HG02938 (cell line): ENCODE measurements at regions not wholly inside any gene's neighbourhood (a gene's known extent, or its start where the extent isn't known, plus 50 kb on each side); places are given as distances from the start of the nearest gene placed in this dataset.
"Not testable (repeated sequence)": the region's sequence is repeated elsewhere in the genome, so short reads cannot be mapped to it uniquely, and the experiment has no call there.

Source experiments
- ATAC-seq: cut with Tn5 transposase; IDR thresholded peaks from one replicate; pipeline ENCODE4 v1.9.1; 2021; ENCODE audit warnings: mild to moderate bottlenecking, moderate library complexity; ENCODE audit not compliant: unreplicated experiment

- no peak for ATAC-seq
Observed at GRCh38 chr2:228533156-228533555, 351.7 kb upstream of the SPHKAP start.

- ATAC-seq: no peak
Observed at GRCh38 chr2:228532233-228532632, 350.7 kb upstream of the SPHKAP start.

- ATAC-seq: no peak
Observed at GRCh38 chr2:228527197-228527881, 345.9 kb upstream of the SPHKAP start.

- ATAC-seq: no peak
Observed at GRCh38 chr2:228526687-228527086, 345.2 kb upstream of the SPHKAP start.

- ATAC-seq: no peak
Observed at GRCh38 chr2:228522977-228523376, 341.5 kb upstream of the SPHKAP start.

GRCh38 chr2:228522276-228522675 is 340.8 kb upstream of the SPHKAP start:
- ATAC-seq: no peak

- no peak for ATAC-seq
Observed at GRCh38 chr2:228519561-228519960, 338.1 kb upstream of the SPHKAP start.

GRCh38 chr2:228516019-228516418 is 334.5 kb upstream of the SPHKAP start:
- ATAC-seq: no peak

- ATAC-seq: not testable (repeated sequence)
Observed at GRCh38 chr2:228513480-228513879, 332.0 kb upstream of the SPHKAP start.

GRCh38 chr2:228509021-228509420 is 327.5 kb upstream of the SPHKAP start:
- ATAC-seq: no peak

GRCh38 chr2:228507870-228508269 is 326.4 kb upstream of the SPHKAP start:
- ATAC-seq: no peak

GRCh38 chr2:228507231-228507824 is 325.8 kb upstream of the SPHKAP start:
- no peak for ATAC-seq

GRCh38 chr2:228503731-228504130 is 322.2 kb upstream of the SPHKAP start:
- ATAC-seq: no peak

- ATAC-seq: no peak
Observed at GRCh38 chr2:228493852-228494251, 312.4 kb upstream of the SPHKAP start.

- no peak for ATAC-seq
Observed at GRCh38 chr2:228479014-228479413, 297.5 kb upstream of the SPHKAP start.

- ATAC-seq: no peak
Observed at GRCh38 chr2:228474466-228474865, 293.0 kb upstream of the SPHKAP start.

GRCh38 chr2:228469721-228470120 is 288.2 kb upstream of the SPHKAP start:
- no peak for ATAC-seq

GRCh38 chr2:228466851-228467250 is 285.4 kb upstream of the SPHKAP start:
- ATAC-seq: no peak

GRCh38 chr2:228465408-228465807 is 283.9 kb upstream of the SPHKAP start:
- ATAC-seq: no peak

- ATAC-seq: no peak
Observed at GRCh38 chr2:228458364-228458763, 276.9 kb upstream of the SPHKAP start.

- ATAC-seq: no peak
Observed at GRCh38 chr2:228447266-228447915, 265.9 kb upstream of the SPHKAP start.

GRCh38 chr2:228446734-228447133 is 265.2 kb upstream of the SPHKAP start:
- no peak for ATAC-seq
